GM23338 (cell line): ENCODE measurements at regions not wholly inside any gene's neighbourhood (a gene's known extent, or its start where the extent isn't known, plus 50 kb on each side); places are given as distances from the start of the nearest gene placed in this dataset.

Source experiments
- CREB1 ChIP-seq: fragments of 250-450 bp; sonication (Bioruptor Pico); IDR thresholded peaks from 2 replicates; pipeline ENCODE4 v1.5.0; 2020; ENCODE audit warnings: low read depth, mild to moderate bottlenecking, moderate library complexity
- CTCF ChIP-seq, 2 experiments: fragments of 200-600 bp in 1 of 2; sonication (generic) in 1 of 2; conservative IDR thresholded peaks; 2 replicates each; pipeline versions ENCODE4 v1.5.1 to v1.6.1; 2016 to 2017; ENCODE audit warnings: antibody characterized with exemption in 2 of 2, low read depth in 2 of 2, mild to moderate bottlenecking in 2 of 2, moderate library complexity in 1 of 2
- ETS1 ChIP-seq: IDR thresholded peaks from 2 replicates; pipeline ENCODE4 v1.6.1; 2016; ENCODE audit warnings: antibody characterized with exemption
- EZH2 ChIP-seq: fragments of 200-600 bp; sonication (generic); IDR thresholded peaks from one replicate; pipeline ENCODE4 v1.8.0; 2017; ENCODE audit warnings: antibody characterized with exemption, mild to moderate bottlenecking, low read depth; ENCODE audit not compliant: unreplicated experiment
- EZH2phosphoT487 ChIP-seq: fragments of 200-600 bp; sonication (generic); IDR thresholded peaks from one replicate; pipeline ENCODE4 v1.8.1; 2018; ENCODE audit warnings: antibody characterized with exemption; ENCODE audit not compliant: unreplicated experiment
- JUNB ChIP-seq: IDR thresholded peaks from one replicate; pipeline ENCODE4 v1.6.1; 2016; ENCODE audit warnings: antibody characterized with exemption; ENCODE audit not compliant: unreplicated experiment
- NANOG ChIP-seq: IDR thresholded peaks from 2 replicates; pipeline ENCODE4 v1.6.1; 2016; ENCODE audit warnings: antibody characterized with exemption, borderline replicate concordance
- POLR2AphosphoS5 ChIP-seq: IDR thresholded peaks from 2 replicates; pipeline ENCODE4 v1.6.1; 2016; ENCODE audit warnings: antibody characterized with exemption, low read depth
- REST ChIP-seq: IDR thresholded peaks from one replicate; pipeline ENCODE4 v1.6.1; 2018; ENCODE audit warnings: antibody characterized with exemption; ENCODE audit not compliant: unreplicated experiment
- STAT1 ChIP-seq: IDR thresholded peaks from one replicate; pipeline ENCODE4 v1.6.1; 2016; ENCODE audit warnings: antibody characterized with exemption; ENCODE audit not compliant: unreplicated experiment
- ZNF331 ChIP-seq: fragments of 250-450 bp; sonication (Bioruptor Pico); IDR thresholded peaks from 2 replicates; pipeline ENCODE4 v1.5.0; 2020; ENCODE audit warnings: low read depth, mild to moderate bottlenecking, moderate library complexity

GRCh38 chr10:89867964-89868363, 166.6 kb downstream of the KIF20B start:
- TF ChIP-seq CTCF (conservative IDR thresholded peaks at IDR 0.05; ENCODE audit: low read depth in 2 of 2) (no peak), EZH2phosphoT487 (no peak), CREB1 (no peak), REST (no peak), JUNB (no peak), NANOG (no peak), POLR2AphosphoS5 (no peak), ZNF331 (no peak), STAT1 (no peak), EZH2 (no peak), ETS1 (no peak)
